ENCODE measurements at regions not wholly inside any gene's neighbourhood (a gene's known extent, or its start where the extent isn't known, plus 50 kb on each side); places are given as distances from the start of the nearest gene placed in this dataset.
"Not testable (repeated sequence)": the region's sequence is repeated elsewhere in the genome, so short reads cannot be mapped to it uniquely, and the experiment has no call there.

DNA sequence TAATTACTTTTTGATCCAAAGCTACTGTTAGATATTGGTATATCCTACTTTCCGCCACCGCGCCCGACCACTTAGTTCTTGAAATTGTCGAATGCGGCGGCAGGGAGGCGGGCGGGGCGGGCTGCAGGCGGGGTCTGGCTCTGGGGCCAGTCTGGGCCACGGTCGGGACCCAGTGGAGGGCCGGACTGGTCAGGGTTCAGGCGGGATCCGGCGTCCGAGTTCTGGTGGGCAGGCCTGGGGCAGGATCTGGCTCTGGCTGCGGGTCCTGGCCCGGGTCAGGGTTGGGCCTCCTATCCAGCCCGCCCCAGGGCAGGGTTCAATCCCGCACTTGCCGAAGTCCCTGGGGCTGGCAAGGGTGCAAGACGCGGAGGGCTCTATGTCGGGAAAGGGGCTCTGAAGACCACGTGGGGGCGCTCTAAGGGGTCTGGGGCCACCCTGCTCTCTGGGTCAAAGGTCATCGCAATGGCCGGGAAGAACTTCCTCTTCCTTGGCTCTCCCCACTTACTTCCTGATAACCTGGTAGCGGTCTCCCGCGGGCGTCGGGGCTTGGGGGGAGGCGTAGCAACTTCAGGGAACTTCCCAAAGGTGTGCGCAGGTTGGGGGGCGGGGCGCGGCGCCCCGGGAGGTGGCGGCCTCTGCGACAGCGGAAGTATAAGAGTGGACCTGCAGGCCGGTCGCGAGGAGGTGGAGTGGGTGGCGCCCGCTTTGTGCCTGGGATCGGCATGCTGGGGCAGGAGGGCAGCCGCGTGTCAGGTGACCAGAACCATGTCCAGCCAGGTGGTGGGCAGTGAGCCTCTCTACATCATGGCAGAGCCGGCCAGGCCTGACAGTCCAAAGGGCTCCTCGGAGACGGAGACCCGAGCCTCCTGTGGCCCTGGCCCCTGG is 83.4 kb downstream of the MRPL57 start:
- no peaks in the 10 kb centered on the region for H3K36me3 Mint-ChIP-seq
- no peaks in the 10 kb centered on the region for H3K9me3 Mint-ChIP-seq
- no peak overlapping the region for H3K4me3 Mint-ChIP-seq
- ChIA-PET CTCF (no interaction called here), POLR2A (no interaction called here)
- DNase-seq (ENCODE audit: low spot score) (peak; percentile 25), ATAC-seq (no peak; the same call in 1 of the 2 replicates)
- no peak overlapping the region for H3K27ac Mint-ChIP-seq
- no peaks in the 10 kb centered on the region for H3K27me3 Mint-ChIP-seq (ENCODE audit: low read depth)
- no peak for TF ChIP-seq GABPB1 (CRISPR knock-in tag; IDR thresholded peaks at IDR 0.05)
- TF ChIP-seq, protein P1, sequence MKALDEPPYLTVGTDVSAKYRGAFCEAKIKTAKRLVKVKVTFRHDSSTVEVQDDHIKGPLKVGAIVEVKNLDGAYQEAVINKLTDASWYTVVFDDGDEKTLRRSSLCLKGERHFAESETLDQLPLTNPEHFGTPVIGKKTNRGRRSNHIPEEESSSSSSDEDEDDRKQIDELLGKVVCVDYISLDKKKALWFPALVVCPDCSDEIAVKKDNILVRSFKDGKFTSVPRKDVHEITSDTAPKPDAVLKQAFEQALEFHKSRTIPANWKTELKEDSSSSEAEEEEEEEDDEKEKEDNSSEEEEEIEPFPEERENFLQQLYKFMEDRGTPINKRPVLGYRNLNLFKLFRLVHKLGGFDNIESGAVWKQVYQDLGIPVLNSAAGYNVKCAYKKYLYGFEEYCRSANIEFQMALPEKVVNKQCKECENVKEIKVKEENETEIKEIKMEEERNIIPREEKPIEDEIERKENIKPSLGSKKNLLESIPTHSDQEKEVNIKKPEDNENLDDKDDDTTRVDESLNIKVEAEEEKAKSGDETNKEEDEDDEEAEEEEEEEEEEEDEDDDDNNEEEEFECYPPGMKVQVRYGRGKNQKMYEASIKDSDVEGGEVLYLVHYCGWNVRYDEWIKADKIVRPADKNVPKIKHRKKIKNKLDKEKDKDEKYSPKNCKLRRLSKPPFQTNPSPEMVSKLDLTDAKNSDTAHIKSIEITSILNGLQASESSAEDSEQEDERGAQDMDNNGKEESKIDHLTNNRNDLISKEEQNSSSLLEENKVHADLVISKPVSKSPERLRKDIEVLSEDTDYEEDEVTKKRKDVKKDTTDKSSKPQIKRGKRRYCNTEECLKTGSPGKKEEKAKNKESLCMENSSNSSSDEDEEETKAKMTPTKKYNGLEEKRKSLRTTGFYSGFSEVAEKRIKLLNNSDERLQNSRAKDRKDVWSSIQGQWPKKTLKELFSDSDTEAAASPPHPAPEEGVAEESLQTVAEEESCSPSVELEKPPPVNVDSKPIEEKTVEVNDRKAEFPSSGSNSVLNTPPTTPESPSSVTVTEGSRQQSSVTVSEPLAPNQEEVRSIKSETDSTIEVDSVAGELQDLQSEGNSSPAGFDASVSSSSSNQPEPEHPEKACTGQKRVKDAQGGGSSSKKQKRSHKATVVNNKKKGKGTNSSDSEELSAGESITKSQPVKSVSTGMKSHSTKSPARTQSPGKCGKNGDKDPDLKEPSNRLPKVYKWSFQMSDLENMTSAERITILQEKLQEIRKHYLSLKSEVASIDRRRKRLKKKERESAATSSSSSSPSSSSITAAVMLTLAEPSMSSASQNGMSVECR (CRISPR knock-in tag; IDR thresholded peaks at IDR 0.05; ENCODE audit: borderline replicate concordance) = no peak
- no peak for TF ChIP-seq ETV6 (CRISPR knock-in tag; IDR thresholded peaks at IDR 0.05)
- TF ChIP-seq, protein P2, sequence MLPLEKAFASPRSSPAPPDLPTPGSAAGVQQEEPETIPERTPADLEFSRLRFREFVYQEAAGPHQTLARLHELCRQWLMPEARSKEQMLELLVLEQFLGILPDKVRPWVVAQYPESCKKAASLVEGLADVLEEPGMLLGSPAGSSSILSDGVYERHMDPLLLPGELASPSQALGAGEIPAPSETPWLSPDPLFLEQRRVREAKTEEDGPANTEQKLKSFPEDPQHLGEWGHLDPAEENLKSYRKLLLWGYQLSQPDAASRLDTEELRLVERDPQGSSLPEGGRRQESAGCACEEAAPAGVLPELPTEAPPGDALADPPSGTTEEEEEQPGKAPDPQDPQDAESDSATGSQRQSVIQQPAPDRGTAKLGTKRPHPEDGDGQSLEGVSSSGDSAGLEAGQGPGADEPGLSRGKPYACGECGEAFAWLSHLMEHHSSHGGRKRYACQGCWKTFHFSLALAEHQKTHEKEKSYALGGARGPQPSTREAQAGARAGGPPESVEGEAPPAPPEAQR (CRISPR knock-in tag; IDR thresholded peaks at IDR 0.05) = no peak
- TF ChIP-seq, protein P3, sequence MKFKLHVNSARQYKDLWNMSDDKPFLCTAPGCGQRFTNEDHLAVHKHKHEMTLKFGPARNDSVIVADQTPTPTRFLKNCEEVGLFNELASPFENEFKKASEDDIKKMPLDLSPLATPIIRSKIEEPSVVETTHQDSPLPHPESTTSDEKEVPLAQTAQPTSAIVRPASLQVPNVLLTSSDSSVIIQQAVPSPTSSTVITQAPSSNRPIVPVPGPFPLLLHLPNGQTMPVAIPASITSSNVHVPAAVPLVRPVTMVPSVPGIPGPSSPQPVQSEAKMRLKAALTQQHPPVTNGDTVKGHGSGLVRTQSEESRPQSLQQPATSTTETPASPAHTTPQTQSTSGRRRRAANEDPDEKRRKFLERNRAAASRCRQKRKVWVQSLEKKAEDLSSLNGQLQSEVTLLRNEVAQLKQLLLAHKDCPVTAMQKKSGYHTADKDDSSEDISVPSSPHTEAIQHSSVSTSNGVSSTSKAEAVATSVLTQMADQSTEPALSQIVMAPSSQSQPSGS (CRISPR knock-in tag; IDR thresholded peaks at IDR 0.05; ENCODE audit: borderline replicate concordance, low read depth) = no peak
- H3K4me1 Mint-ChIP-seq = no peaks in the 10 kb centered on the region

DNA sequence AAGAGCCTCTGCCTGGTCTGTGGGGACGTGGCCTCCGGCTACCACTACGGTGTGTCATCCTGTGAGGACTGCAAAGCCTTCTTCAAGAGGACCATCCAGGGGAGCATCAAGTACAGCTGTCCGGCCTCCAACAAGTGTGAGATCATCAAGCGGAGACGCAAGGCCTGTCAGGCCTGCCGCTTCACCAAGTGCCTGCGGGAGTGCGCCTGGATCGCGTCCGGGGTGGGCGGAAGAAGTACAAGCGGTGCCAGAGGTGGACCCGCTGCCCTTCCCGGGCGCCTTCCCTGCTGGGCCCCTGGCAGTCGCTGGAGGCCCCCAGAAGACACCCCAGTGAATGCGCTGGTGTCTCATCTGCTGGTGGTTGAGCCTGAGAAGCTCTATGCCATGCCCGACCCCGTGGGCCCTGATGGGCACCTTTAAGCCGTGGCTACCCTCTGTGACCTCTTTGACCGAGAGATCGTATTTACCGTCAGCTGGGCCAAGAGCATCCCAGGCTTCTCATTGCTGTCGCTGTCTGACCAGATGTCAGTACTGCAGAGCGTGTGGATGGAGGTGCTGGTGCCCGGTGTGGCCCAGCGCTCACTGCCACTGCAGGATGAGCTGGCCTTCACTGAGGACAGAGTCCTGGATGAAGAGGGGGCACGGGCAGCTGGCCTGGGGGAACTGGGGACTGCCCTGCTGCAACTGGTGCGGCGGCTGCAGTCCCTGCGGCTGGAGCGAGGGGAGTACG is 84.3 kb downstream of the MRPL57 start:
- H3K4me1 Mint-ChIP-seq; CTCF ChIA-PET; H3K27me3 Mint-ChIP-seq (ENCODE audit: low read depth); H3K36me3 Mint-ChIP-seq; POLR2A ChIA-PET; ATAC-seq; H3K27ac Mint-ChIP-seq; H3K4me3 Mint-ChIP-seq; DNase-seq (ENCODE audit: low spot score); H3K9me3 Mint-ChIP-seq: not testable (repeated sequence)

DNA sequence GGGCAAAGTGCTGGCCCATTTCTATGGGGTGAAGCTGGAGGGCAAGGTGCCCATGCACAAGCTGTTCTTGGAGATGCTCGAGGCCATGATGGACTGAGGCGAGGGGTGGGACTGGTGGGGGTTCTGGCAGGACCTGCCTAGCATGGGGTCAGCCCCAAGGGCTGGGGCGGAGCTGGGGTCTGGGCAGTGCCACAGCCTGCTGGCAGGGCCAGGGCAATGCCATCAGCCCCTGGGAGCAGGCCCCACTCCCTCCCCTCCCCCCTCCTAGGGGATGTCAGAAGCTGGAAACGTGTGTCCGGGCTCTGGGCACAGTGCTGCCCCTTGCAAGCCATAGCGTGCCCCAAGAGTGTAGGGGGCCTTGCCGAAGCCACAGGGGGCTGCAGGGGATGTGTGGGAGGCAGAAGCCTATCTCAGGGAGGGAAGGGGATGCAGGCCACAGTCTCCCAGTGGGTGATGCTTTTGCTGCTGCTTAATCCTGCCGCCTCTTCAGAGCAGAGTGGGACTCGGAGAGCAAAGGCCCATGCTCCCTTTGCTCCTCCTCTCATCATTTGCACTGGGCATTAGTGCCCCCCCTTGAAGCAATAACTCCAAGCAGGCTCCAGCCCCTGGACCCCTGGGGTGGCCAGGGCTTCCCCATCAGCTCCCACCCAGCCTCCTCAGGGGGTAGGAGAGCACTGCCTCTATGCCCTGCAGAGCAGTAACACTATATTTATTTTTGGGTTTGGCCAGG is 85.2 kb downstream of the MRPL57 start:
- H3K4me1 Mint-ChIP-seq; H3K27ac Mint-ChIP-seq; H3K9me3 Mint-ChIP-seq; H3K27me3 Mint-ChIP-seq (ENCODE audit: low read depth); ATAC-seq; H3K36me3 Mint-ChIP-seq; DNase-seq (ENCODE audit: low spot score); H3K4me3 Mint-ChIP-seq; CTCF ChIA-PET; POLR2A ChIA-PET: not testable (repeated sequence)

DNA sequence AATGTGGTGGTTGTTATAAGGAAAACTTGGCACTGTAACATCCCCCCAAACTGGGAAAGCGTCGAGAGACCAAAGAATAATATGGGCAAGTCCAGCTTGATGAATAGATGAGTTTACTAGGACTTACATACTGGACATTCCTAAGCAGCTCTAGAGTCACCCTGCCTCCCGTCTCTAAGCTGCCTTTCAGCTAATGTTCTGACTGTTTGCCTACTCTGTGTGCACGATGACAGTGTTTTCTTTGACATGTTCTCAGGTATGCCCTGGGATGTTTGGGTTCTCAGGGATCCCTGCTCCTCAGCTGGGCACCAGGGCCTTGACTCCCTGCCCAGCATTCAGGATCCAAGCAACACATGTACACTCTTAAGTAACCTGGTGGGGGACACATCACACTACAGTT is 87.5 kb downstream of the MRPL57 start:
- H3K27ac Mint-ChIP-seq; POLR2A ChIA-PET; H3K36me3 Mint-ChIP-seq; H3K27me3 Mint-ChIP-seq (ENCODE audit: low read depth); H3K4me1 Mint-ChIP-seq; DNase-seq (ENCODE audit: low spot score); H3K4me3 Mint-ChIP-seq; ATAC-seq; CTCF ChIA-PET; H3K9me3 Mint-ChIP-seq: not testable (repeated sequence)

DNA sequence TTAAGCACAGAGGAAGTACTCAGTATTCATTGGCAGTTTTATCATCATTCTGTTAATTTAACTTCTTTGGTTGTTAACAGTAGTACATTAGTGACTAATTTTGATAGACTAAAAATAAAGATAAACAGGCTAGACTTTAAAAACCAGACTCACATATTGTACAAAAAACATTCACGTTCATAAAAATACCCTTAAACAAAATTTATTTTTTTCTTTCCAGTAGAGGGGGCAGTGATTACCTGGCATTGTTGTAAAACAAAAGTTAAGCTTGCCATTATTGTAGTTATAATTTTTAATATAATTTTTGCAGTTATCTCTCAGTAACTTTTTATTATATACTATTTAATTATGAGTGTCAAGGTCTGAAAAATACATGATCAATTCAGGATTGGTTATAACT is 92.0 kb downstream of the MRPL57 start:
- H3K4me3 Mint-ChIP-seq; H3K9me3 Mint-ChIP-seq; ATAC-seq; H3K27ac Mint-ChIP-seq; POLR2A ChIA-PET; DNase-seq (ENCODE audit: low spot score); CTCF ChIA-PET; H3K27me3 Mint-ChIP-seq (ENCODE audit: low read depth); H3K4me1 Mint-ChIP-seq; H3K36me3 Mint-ChIP-seq: not testable (repeated sequence)

DNA sequence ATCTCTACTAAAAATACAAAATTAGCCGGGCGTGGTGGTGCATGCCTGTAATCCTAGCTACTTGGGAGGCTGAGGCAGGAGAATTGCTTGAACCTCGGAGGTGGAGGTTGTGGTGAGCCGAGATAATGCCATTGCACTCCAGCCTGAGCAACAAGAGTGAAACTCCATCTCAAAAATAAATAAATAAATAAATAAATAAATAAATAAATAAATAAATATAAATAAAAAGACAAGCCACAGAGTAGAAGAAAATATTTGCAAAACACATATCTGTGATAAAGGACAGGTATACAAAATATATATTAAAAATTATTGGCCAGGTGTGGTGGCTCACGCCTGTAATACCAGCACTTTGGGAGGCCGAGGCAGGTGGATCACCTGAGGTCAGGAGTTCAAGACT is 96.0 kb downstream of the MRPL57 start:
- POLR2A ChIA-PET; DNase-seq (ENCODE audit: low spot score); ATAC-seq; H3K27me3 Mint-ChIP-seq (ENCODE audit: low read depth); H3K27ac Mint-ChIP-seq; H3K36me3 Mint-ChIP-seq; CTCF ChIA-PET; H3K9me3 Mint-ChIP-seq; H3K4me3 Mint-ChIP-seq: not testable (repeated sequence)
- peaks cover 14% of the 10 kb centered on the region for H3K4me1 Mint-ChIP-seq

DNA sequence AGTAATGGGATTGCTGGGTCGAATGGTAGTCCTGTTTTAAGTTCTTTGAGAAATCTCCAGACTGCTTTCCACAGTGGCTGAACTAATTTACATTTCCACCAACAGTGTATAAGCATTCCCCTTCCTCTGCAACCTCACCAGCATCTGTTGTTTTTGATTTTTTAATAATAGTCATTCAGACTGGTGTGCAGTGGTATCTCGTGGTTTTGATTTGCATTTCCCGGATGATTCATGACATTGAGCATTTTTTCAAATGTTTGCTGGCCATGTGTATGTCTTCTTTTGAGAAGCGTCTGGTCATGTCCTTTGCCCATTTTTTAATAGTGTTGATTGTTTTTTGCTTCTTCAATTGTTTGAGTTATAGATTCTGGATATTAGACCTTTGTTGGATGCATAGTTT is 98.0 kb downstream of the MRPL57 start:
- not testable (repeated sequence) for H3K27me3 Mint-ChIP-seq (ENCODE audit: low read depth); H3K9me3 Mint-ChIP-seq; H3K4me3 Mint-ChIP-seq; DNase-seq (ENCODE audit: low spot score); H3K36me3 Mint-ChIP-seq; H3K27ac Mint-ChIP-seq; ATAC-seq
- H3K4me1 Mint-ChIP-seq = peaks cover 16% of the 10 kb centered on the region
- ChIA-PET POLR2A (interaction anchor here (0.6 kb wide), 1 partner anchor 94 kb away, joined by 4 read pairs; no protein-coding TSS in a partner anchor), CTCF (interaction anchor here (0.8 kb wide), 1 partner anchor 23 kb away, joined by 3 read pairs; no protein-coding TSS in a partner anchor)

Data from WTC11 (cell line).